ENCODE measurements at regions not wholly inside any gene's neighbourhood (a gene's known extent, or its start where the extent isn't known, plus 50 kb on each side); places are given as distances from the start of the nearest gene placed in this dataset.

DNA sequence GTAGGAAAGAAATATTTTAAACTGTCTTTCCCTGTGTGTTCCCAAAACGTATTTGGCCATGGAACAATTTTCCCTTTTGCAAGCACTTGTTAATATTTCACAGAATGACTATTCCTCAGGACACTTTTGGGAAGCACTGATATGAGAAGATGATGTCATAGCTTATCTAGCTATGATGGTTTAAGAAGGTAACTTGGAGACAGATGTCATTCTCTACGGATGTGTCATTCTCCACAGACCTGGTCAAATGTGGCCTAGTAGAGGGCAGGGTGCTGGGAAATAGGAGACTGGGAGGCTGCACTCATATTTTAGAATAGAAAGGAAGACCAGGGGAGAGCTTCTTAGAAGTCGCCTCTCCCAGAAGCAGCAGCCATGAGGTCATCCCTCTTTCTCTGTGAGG is 220.7 kb upstream of the GLI3 start:
- TF ChIP-seq POLR2AphosphoS5 (IDR thresholded peaks at IDR 0.05; ENCODE audit: insufficient read depth, low read depth, low read length): no peak
- TF ChIP-seq, protein P1, sequence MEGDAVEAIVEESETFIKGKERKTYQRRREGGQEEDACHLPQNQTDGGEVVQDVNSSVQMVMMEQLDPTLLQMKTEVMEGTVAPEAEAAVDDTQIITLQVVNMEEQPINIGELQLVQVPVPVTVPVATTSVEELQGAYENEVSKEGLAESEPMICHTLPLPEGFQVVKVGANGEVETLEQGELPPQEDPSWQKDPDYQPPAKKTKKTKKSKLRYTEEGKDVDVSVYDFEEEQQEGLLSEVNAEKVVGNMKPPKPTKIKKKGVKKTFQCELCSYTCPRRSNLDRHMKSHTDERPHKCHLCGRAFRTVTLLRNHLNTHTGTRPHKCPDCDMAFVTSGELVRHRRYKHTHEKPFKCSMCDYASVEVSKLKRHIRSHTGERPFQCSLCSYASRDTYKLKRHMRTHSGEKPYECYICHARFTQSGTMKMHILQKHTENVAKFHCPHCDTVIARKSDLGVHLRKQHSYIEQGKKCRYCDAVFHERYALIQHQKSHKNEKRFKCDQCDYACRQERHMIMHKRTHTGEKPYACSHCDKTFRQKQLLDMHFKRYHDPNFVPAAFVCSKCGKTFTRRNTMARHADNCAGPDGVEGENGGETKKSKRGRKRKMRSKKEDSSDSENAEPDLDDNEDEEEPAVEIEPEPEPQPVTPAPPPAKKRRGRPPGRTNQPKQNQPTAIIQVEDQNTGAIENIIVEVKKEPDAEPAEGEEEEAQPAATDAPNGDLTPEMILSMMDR (IDR thresholded peaks at IDR 0.05; ENCODE audit: extremely low read depth in 1 of 2, insufficient read depth in 1 of 2, low read depth in 1 of 2, low read length in 2 of 2): no peak
